Fibroblast of upper back skin (primary cell): ENCODE measurements at regions not wholly inside any gene's neighbourhood (a gene's known extent, or its start where the extent isn't known, plus 50 kb on each side); places are given as distances from the start of the nearest gene placed in this dataset.
"Not testable (repeated sequence)": the region's sequence is repeated elsewhere in the genome, so short reads cannot be mapped to it uniquely, and the experiment has no call there.

Source experiments
- DNase-seq: peaks from one replicate; pipeline ENCODE4 v3.0.0-alpha.2; 2013

GRCh38 chr12:116361414-116362223 is 84.1 kb upstream of the MED13L start:
- no peak for DNase-seq

- DNase-seq = no peak
These were observed 87.6 kb upstream of the MED13L start for GRCh38 chr12:116365114-116365513.

GRCh38 chr12:116365606-116366455 is 88.3 kb upstream of the MED13L start:
- DNase-seq = no peak

GRCh38 chr12:116366456-116366776 is 88.9 kb upstream of the MED13L start:
- DNase-seq = no peak

GRCh38 chr12:116366824-116367223 is 89.3 kb upstream of the MED13L start:
- DNase-seq = no peak

GRCh38 chr12:116368196-116369194 is 91.0 kb upstream of the MED13L start:
- no peak for DNase-seq

- peak; percentile 97 for DNase-seq
These were observed 92.5 kb upstream of the MED13L start for GRCh38 chr12:116370004-116370404.

GRCh38 chr12:116370886-116371580 is 93.5 kb upstream of the MED13L start:
- no peak for DNase-seq

- DNase-seq = peak; percentile 48
These were observed 95.3 kb upstream of the MED13L start for GRCh38 chr12:116372815-116373214.

GRCh38 chr12:116373572-116374206 is 96.2 kb upstream of the MED13L start:
- DNase-seq = no peak

GRCh38 chr12:116374207-116374606 is 96.7 kb upstream of the MED13L start:
- no peak for DNase-seq

- no peak for DNase-seq
These were observed 97.9 kb upstream of the MED13L start for GRCh38 chr12:116375278-116375842.

- DNase-seq = peak; percentile 75
These were observed 99.1 kb upstream of the MED13L start for GRCh38 chr12:116376354-116377193.

GRCh38 chr12:116377194-116377571 is 99.7 kb upstream of the MED13L start:
- DNase-seq = not testable (repeated sequence)

- no peak for DNase-seq
These were observed 100.5 kb upstream of the MED13L start for GRCh38 chr12:116378002-116378401.

- DNase-seq = no peak
These were observed 102.6 kb upstream of the MED13L start for GRCh38 chr12:116380108-116380507.

GRCh38 chr12:116380740-116381139 is 103.2 kb upstream of the MED13L start:
- not testable (repeated sequence) for DNase-seq

- DNase-seq = no peak
These were observed 103.8 kb upstream of the MED13L start for GRCh38 chr12:116381240-116381743.

- DNase-seq = peak; percentile 99
These were observed 104.5 kb upstream of the MED13L start for GRCh38 chr12:116381744-116382685.
